C1 segment of cervical spinal cord (tissue), 14 donors: ENCODE measurements at regions not wholly inside any gene's neighbourhood (a gene's known extent, or its start where the extent isn't known, plus 50 kb on each side); places are given as distances from the start of the nearest gene placed in this dataset.

Experiments used
- DNase-seq, 14 donors: peaks; one replicate each; lab custom pipeline; 2025; lab: John Stamatoyannopoulos, UW

DNA sequence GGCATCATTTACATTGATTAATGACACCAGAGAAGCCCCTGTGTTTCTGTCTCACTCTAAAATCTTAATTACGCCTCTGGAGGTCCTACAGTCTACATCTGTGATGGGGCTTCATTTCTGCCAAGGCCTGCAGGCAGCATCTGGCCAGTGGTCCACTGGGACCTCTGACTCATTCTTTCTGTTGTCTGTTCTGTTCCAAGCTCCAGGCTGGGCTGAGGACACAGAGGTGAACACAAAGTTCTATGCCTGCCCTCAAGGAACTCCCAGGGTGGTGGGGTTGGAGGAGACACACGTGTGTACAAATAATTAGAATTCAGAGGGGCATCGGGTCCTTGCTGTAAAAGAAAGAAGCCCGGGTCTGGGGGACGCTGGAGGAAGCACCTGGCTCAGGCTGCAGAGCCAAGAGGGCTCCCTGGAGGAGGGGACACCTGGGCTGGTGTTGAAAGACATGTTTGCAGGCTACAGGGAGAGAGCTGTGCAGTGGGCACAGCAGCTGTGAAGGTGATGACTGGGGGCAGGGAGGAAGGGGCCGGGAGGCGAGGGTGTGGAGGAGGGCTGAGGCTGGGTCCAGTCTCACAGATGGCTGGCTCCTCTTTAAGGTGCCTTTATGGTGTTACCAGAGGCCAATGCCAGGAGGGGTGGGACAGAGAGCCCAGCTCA is 103.3 kb upstream of the PRR23E start:
- no peak for DNase-seq

DNA sequence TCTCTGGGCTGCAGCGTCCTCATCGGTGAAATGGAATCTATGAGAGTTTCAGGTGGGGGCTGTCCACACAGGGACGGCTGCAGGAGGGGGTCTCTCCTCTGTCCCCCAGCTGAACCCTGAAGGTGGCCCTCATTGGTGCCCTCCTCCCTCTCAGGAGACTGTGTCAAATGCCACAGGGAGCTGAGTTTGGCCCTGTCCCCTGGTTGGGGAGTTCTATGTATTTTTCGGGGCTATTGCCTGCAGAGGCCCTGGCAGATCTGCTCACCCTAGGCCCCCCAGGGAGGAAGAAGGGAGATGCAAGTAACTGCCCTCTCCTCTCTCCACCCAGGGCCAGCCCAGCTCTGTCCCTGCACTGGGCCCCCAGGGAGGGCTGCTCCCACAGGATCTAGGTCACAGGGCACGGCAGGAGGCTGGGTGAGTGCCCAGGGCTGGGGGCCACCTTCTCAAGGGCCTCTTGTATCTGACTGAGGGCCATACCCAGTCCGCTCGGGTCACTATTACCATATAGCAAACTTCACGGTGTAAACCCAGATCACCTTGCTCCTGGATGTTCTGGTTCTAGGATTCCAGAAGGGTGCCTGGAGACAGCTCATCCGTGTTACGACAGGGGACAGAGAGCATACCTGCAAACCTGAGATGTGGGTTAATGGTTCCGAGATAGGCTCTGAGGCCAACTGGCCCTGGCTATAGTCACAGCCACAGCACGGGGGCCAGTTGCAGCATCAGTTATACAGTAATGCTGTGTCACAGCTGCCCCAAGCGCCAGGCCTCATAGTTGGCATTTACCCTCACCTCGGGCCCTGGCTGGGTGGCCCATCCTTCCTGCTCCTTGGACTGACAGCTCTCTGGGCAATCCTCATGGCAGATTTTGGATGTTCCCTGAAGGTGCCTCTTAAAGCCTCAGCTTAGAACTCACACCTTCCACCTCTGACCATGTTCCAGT is 102.4 kb upstream of the PRR23E start:
- no peak for DNase-seq

DNA sequence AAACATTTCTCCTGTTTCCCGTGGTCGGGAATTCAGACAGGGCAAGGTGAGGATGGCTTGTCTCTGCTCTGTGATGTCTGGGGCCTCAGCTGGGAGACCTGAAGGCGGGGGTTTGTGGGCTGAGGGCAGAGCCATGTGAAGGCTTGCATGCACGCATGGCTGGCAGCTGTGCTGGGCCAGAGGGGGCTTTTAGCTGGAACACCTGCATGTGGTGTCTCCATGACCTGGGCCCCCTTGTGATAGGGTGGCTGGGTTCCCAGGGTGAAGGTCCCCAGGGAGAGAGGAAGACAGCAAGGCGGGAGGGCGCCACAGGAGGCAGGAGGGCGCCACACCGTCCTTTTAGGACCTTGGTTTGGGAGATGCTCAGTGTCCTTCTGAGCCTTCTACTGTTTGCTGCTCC is 101.6 kb upstream of the PRR23E start:
- DNase-seq, result no peak

DNA sequence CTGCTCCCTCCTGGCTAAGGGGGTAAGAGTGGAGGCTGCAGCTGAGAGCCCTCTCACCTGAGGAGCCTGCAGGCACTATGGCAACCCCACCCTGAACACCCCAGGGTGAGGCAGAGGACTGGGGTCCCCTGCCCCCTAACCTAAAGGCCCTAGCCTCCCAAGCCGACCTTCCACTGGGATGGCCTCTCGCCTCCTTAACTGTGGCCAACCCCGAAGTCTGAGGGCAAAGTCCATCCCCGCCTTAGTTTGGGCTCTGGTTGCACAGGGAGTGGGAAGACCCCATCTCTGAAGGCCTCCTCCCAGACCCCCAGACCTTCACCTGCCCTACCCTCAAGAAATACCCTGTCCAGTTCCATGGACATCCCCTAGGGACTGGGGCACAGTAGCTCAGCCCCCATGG is 100.6 kb upstream of the PRR23E start:
- DNase-seq, result no peak

DNA sequence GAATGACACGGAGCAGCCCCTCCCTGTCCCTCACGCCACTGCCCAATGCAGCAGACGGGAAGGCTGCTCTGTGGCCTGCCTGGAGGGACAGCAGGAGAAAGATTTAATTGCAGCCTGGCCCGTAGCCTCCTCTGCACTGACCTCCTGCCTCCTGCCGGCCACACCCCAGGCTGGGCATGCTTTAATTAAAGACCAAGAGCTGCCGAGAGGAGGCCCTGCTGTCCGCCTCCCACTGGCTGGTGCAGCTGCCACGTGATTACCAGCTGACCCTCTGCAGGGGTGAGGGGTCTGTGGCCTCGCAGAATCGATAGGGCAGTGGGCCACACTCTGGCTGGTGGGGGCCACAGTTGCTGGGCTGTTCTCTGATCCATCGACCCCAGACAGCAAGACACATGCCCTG is 100.2 kb upstream of the PRR23E start:
- no peak for DNase-seq

DNA sequence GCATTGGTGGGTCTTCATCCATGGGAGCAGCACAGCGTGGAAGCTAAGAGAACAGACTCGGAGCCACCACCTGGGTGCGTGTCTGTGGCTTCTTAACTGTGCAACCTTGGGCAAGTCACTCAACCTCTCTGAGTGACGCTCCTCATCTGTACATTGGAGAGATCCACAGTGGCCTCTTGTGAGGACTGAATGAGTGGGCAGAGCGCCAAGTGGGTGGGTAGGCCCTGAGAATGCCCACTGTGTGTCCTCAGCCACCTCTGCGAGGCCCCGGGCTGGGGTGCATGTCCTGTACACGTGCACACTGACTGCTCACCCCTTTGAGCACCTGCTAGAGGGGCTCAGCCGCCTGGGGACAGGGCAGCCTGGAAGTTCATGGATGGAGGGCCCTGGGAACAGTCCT is 99.6 kb upstream of the PRR23E start:
- DNase-seq, result no peak

DNA sequence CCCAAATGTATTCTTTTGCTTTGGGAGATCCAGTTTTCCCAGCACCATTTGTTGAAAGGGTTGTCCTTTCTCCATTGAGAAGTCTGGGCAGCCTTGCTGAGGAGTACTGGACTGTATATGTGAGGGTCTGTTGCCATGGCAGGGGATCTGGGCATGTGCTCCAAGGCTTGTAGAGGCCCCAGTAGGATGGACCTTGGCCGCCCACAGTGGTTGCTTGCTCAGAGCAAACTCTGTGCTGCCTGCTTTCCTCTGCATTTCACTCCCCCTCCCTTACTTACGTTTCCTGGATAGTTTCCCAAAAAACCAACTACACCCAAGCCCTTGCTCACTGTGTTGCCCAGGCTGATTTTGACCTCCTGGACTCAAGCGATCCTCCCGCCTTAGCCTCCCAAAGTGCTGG is 97.2 kb upstream of the PRR23E start:
- no peak for DNase-seq

DNA sequence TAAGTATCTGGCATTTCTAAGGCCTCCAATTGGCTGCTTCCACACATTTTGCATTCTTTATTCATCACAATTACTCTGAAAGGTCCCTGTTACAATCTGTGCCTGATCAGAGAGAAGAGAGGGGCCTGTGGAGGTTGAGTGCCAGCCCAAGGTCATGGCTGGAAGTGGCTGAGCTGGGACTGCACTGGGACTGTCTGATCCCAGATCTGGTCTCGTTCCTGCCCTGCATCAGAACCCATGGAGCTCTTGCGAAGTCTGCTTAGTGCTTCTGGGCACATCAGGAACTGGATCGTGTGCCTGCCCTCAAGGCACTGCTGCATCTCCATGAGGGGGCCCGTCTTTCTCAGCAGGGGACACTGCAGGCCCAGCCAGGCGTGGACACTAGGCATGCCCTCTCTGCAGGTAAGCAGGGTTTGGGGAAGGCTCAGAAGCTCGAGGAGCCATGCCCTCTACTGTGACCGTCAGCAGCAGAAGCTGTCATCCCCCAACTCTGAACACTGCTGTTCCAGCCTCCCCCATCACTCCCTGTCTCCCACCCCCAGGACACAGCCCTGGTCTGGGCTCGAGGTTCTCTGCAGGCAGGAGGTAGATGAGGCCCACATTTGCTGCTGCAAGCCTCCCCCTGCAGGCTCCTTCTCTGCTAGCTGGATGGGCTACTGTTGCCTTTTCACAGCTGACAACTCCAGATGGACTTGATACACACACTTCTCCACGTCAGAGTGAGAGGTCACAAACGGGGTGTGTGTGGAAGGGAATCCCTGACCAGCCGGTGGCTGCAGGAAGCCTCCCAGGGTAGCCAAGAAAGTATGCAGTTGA is 96.5 kb upstream of the PRR23E start:
- peak in 1 of 14 donors; percentile 37 for DNase-seq

DNA sequence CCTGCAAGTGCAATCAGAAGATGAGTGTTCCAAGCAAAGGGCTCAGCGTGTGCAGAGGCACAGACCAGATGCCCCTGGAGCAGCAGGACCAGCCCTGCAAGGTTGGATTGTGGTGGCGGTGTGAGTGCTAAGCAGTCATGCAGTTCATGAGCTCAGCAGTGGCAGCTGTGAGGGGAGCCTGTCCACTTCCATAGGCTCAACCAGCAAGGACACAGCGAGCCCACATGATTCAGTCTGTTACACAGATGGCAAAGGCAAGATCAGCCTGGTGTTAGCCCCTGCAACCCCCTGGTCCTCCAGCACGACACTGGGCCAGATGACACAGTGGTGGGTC is 95.9 kb upstream of the PRR23E start:
- peak in 1 of 14 donors; percentile 37 for DNase-seq

DNA sequence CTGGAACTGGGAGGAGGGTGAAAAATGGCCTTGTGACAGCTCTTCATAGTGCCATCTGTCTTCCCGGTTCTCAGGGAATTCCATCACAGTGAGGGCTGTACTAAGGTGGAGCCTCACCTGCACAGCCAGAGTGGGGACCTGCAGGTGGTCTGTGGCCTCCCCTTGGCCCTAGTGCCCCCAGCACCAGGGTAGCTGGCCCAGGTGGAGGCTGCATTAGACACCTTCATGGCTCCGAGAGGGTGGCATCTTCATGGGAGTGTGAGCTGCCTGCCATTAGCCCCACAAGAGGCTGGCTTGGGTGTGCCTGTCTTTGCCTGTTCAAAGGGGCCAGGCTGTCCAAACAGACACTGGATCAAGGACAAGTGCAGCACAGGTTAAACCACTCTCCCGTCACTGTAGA is 95.5 kb upstream of the PRR23E start:
- no peak for DNase-seq

DNA sequence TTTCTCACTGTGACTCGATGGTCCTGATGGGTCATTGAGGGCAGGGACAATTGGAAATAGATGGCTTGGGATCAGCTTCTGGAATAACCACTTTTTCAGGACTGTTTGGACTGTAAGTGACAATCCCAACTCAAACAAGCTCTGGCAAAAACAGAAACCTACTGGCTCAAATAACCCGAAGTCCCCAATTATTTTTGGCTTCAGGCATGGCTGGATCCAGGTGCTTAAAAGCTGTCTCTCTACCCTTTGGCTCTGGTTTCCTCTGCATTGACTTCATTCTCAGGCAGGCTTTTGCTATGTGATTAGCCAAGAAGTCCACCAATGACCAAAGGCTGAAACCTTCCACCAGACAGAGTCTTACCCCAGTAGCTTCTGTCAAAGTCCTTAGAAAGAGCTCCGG is 92.9 kb upstream of the PRR23E start:
- no peak for DNase-seq

DNA sequence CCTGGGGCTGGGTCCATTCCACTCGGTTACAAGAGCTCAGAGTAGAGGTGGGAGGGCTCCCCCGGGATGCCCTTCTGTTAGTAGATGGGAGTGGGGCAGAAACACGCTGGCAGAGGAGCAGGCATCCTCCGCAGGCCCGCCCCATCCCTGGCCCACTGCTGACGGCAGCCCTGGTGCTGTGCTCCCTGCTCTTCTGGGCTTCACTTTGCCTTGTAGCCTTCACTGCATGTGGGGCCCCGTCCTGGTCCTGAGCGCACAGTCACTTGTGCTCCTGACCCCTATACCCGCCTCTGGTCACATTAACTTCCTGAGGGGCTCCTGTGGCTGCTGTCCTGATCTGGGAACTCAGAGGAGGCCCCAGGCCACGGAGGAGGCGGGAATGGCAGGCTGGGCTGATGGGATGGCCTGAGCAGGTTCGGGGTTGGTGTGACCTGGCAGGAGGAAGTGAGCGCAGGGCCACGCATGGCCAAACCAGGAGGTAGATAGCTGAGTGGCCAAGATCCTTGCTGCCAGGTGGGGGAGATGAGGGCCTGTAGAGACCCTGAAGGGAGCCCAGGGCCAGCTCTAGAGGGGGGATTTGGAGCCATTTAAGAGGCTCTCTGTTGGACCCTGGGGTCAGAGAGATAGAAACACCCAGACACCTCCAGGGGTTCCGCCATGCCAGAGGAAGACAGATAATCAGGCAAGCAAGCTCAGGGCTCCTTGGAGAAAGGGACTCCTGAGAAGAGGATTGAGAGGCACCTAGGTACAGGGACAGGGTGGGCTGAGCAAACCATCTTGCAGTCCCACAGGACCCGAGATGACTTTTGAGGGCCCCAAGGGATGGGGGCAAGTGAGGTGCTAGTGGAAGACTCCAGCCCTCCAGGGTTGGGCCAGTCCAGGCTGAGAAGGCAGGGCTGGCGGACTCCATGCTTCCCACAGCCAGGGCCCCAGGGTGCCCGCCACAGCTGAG is 92.2 kb upstream of the PRR23E start:
- DNase-seq, result no peak

DNA sequence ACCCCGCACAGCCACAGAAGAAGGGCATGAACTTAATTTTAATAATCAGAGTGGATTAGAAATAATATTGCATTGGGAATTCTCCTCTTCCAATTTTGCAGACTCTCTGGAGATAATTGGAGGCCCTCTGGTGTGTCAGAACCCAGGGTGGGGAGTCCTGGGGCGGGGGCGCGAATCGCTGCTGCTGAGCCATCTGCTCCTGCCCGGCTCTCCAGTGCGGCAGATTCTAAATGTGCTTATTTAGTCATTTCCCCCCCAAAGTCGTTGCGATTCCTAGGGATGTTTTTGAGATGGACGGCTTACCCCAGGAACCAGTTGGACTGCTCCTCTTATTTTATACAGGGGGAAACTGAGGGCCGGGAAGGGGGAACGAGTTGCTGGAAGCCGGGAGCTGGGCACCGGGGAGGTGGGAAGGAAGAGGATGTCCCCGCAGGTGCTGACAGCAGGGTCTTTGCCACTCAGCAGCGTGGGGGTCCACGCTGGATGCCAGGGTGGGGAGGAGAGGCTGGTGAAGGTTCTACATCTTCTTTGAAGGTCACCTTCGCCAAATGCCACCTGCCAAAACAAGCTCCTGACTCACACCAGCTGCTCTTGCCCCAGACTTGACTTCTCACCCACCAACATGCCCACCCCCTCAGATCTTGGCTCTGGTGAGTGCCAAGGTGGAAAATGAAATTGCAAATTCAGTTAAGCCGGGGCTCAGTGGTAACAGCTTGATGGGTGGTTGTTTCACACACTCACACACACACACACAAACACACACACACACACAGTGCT is 91.3 kb upstream of the PRR23E start:
- no peak for DNase-seq

DNA sequence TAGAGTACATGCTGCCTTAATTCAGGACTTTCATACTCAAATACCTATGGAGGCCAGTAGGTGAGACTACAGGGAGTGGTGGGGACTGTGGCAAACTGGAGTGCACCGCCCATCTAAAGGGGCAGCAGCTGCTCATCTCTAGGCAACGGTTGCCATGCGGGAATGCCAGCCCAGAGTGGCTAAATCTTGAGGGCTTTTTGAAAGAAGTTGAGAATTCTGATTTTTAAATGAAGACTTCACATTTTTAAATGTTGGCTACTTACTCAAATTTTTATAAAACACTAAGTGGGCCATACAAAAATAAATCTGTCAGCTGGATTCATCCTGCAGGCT is 90.8 kb upstream of the PRR23E start:
- DNase-seq, result no peak

DNA sequence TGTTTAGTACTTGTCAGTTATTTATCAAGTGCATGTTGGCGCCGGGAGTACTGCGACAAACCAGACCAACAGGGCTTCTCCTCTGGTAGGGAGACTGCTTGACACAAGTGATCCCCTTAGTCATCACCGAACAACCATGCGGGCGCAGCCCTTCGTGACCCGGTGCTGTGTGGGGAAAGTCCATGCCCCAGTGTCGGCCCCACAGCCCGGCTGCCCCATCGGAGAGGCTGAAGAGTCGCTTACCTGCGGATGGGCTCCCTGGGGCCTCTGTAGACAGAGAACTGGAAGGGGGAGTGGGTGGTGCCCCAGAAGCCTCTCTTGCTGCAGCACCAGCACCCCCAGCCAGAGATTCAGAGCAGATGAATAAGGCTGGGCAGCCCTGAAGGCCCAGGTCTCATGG is 90.3 kb upstream of the PRR23E start:
- no peak for DNase-seq

DNA sequence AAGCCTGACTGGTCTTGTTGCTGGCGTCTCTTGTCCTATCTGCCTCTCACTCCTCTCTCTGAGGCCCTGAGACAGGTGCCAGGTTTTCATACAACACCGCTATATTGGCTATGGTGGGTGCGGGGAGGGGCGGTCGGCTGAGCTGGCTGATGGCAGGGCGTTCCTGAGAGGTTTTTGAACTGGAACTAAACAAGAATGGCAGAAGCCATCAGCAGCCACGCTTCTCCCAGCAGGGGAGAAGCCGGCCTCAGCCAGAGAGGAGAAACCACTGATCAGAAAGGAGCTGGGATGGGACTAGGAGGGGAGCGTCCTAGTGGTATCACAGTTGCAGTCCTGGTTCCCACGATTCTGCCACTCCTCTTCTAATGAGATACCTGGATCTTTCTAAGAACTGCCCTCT is 89.9 kb upstream of the PRR23E start:
- no peak for DNase-seq

DNA sequence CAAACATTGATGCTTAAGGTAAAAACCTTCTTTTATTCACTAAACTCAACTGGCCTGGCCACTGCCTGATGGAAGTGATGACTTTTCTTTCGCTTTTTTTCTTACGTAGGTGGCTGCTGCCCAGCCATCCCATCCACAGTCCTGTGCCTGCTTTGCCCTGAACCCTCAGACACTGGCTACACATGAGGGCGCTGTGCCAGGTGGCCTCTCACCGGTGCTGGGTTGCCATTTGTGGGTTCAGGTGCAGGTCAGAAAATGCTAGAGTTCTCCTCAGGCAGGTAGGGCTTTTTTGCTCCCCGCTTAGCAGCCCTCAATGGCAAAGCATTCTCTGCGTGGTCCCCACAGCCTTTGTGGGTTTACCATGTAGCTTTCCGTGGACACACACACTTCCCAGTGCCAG is 88.3 kb upstream of the PRR23E start:
- no peak for DNase-seq

DNA sequence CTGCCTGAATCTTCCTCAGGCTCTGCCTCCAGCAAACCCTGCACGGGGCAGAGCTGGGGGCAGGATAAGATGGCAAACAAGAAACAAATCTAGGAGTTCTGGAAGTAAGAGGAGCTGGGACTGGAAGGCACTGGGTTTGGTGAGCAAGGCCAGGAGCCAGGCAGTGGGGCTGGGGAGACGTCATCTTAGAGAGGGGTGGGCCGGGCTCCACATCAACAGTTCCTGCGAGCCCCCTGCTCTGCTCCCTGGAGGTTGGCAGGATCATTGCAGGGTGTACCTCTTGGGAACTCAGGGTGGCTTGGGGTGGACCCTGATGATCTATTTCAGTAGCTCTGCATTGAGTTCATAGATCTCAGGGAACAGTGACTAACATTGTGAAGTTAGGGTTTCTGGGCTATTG is 87.3 kb upstream of the PRR23E start:
- DNase-seq, result no peak

DNA sequence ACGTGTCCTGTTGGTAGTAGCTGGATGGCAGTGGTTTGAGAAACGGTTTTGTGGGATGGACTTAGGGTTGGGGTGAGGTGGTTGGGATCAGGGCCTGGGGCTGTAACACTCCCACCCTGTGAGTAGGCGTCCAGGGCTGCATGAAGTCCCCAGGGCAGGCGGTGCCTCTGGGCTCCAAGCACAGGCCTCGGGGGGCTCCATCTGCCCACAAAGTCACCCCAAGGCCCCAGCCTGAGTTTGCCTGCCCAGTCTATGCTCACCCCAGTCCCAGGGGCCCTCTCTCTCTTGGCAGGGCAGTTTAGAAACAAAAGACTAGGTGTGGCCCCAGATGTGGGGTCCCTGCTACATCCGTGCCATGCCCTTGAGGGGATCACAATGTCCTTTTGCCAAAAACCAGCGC is 86.9 kb upstream of the PRR23E start:
- no peak for DNase-seq

DNA sequence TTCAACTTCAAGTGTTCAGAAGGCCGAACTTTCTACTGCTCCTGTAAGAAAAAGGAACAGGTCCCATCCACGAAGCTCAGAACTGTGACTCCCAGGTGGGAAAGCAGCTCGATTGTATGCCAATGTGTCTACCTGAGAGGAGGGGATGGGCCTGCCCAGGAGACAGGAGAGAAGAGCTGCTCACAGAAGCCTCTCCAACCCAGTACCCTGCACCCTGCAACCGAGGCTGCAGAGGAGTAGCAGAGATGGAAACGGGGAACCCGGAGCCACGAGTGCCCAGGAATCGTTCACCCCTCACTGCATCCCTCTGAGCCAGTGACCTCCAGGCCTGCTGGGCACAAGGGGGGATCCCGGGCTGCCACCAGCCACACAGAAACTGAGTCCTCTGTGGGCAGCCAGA is 86.5 kb upstream of the PRR23E start:
- DNase-seq, result no peak

DNA sequence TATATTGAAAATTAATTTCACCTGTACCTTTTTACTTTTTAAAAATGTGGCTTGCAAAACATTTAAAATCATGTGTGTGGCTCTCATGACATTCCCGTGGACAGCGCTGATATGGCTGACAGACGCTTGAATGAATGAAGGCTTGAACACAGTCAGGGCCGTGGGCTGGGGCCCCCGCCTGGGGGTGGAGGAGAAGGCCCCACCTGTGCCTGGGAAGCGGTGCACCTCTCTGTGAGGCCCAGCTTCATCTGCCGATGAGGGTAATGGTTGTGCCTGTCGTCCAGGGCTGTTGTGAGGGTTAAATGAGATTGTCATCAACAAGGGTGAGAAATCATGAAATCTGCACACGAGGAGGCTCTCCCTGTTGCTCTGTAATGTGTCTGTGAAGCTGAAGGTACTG is 85.9 kb upstream of the PRR23E start:
- no peak for DNase-seq
